ENCODE measurements at regions not wholly inside any gene's neighbourhood (a gene's known extent, or its start where the extent isn't known, plus 50 kb on each side); places are given as distances from the start of the nearest gene placed in this dataset.

GRCh38 chr15:62946940-62947339 lies 95.6 kb upstream of the TPM1 start:
- Mint-ChIP-seq H3K4me1 (ENCODE audit: unreplicated experiment) (peaks cover 36% of the 10 kb centered on the region), H3K36me3 (ENCODE audit: unreplicated experiment) (no peaks in the 10 kb centered on the region), H3K27me3 (ENCODE audit: unreplicated experiment) (no peaks in the 10 kb centered on the region), H3K4me3 (ENCODE audit: unreplicated experiment) (no peak overlapping the region), H3K9me3 (ENCODE audit: unreplicated experiment) (no peaks in the 10 kb centered on the region), H3K27ac (ENCODE audit: unreplicated experiment) (peak overlapping the region; percentile 91)
- peak; percentile 49 for DNase-seq (ENCODE audit: extremely low spot score, unreplicated experiment)
- TF ChIP-seq, protein P1, sequence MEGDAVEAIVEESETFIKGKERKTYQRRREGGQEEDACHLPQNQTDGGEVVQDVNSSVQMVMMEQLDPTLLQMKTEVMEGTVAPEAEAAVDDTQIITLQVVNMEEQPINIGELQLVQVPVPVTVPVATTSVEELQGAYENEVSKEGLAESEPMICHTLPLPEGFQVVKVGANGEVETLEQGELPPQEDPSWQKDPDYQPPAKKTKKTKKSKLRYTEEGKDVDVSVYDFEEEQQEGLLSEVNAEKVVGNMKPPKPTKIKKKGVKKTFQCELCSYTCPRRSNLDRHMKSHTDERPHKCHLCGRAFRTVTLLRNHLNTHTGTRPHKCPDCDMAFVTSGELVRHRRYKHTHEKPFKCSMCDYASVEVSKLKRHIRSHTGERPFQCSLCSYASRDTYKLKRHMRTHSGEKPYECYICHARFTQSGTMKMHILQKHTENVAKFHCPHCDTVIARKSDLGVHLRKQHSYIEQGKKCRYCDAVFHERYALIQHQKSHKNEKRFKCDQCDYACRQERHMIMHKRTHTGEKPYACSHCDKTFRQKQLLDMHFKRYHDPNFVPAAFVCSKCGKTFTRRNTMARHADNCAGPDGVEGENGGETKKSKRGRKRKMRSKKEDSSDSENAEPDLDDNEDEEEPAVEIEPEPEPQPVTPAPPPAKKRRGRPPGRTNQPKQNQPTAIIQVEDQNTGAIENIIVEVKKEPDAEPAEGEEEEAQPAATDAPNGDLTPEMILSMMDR (IDR thresholded peaks at IDR 0.05), result no peak

- Mint-ChIP-seq H3K4me3 (ENCODE audit: unreplicated experiment) (no peak overlapping the region), H3K4me1 (ENCODE audit: unreplicated experiment) (peaks cover 26% of the 10 kb centered on the region), H3K9me3 (ENCODE audit: unreplicated experiment) (no peaks in the 10 kb centered on the region), H3K27ac (ENCODE audit: unreplicated experiment) (no peak overlapping the region), H3K27me3 (ENCODE audit: unreplicated experiment) (no peaks in the 10 kb centered on the region), H3K36me3 (ENCODE audit: unreplicated experiment) (no peaks in the 10 kb centered on the region)
- TF ChIP-seq, protein P1 (IDR thresholded peaks at IDR 0.05), result no peak
- no peak for DNase-seq (ENCODE audit: extremely low spot score, unreplicated experiment)
These were observed 92.0 kb upstream of the TPM1 start for GRCh38 chr15:62950462-62950931.

DNA sequence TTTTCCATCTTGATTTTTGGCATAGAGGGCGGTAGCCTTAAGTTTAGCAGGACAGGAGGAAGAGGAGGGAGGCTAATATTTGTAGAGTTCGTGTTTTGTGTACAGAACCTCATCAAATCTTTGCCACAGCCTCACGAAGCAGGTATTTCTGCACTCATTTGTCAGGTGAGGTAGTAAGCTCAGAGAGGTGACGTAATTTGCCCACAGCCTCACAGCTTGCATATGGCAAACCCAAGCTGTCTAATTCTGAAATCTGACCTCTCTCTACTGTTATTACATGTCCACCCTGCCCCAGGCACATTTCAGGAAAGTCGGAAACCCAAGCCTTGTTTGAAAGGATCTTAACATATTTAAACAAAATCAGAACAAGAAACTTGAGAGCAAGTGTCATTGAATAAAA lies 91.1 kb upstream of the TPM1 start:
- no peak overlapping the region for H3K4me3 Mint-ChIP-seq (ENCODE audit: unreplicated experiment)
- no peaks in the 10 kb centered on the region for H3K27me3 Mint-ChIP-seq (ENCODE audit: unreplicated experiment)
- H3K27ac Mint-ChIP-seq (ENCODE audit: unreplicated experiment), result no peak overlapping the region
- peak; percentile 40 for DNase-seq (ENCODE audit: extremely low spot score, unreplicated experiment)
- H3K9me3 Mint-ChIP-seq (ENCODE audit: unreplicated experiment), result no peaks in the 10 kb centered on the region
- H3K4me1 Mint-ChIP-seq (ENCODE audit: unreplicated experiment), result peaks cover 17% of the 10 kb centered on the region
- no peaks in the 10 kb centered on the region for H3K36me3 Mint-ChIP-seq (ENCODE audit: unreplicated experiment)
- TF ChIP-seq, protein P1 (IDR thresholded peaks at IDR 0.05), result no peak

- H3K27ac Mint-ChIP-seq (ENCODE audit: unreplicated experiment), result no peak overlapping the region
- DNase-seq (ENCODE audit: extremely low spot score, unreplicated experiment), result peak; percentile 64
- H3K27me3 Mint-ChIP-seq (ENCODE audit: unreplicated experiment), result no peaks in the 10 kb centered on the region
- H3K4me1 Mint-ChIP-seq (ENCODE audit: unreplicated experiment), result peaks cover 26% of the 10 kb centered on the region
- no peaks in the 10 kb centered on the region for H3K9me3 Mint-ChIP-seq (ENCODE audit: unreplicated experiment)
- TF ChIP-seq, protein P1 (IDR thresholded peaks at IDR 0.05), result no peak
- H3K4me3 Mint-ChIP-seq (ENCODE audit: unreplicated experiment), result no peak overlapping the region
- H3K36me3 Mint-ChIP-seq (ENCODE audit: unreplicated experiment), result no peaks in the 10 kb centered on the region
These were observed 89.5 kb upstream of the TPM1 start for GRCh38 chr15:62953021-62953420.

DNA sequence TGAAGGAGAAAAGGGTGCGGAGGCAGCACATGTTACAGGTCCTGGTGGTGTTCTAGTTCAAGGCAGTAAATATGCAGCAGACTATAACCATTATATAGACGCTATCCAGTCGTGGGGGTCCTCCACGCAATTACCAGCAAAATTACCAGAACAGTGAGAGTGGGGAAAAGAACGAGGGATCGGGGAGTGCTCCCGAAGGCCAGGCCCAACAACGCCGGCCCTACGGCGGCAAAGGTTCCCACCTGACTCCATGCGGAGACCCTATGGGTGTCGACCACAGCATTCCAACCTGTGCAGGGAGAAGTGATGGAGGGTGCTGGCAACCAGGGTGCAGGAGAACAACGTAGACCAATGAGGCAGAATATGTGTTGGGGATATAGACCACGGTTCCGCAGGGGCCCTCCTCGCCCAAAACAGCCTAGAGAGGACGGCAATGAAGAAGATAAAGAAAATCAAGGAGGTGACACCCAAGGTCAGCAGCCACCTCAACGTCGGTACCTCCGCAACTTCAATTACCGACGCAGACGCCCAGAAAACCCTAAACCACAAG lies 89.0 kb upstream of the TPM1 start:
- Mint-ChIP-seq H3K4me3 (ENCODE audit: unreplicated experiment) (no peak overlapping the region), H3K27me3 (ENCODE audit: unreplicated experiment) (no peaks in the 10 kb centered on the region), H3K27ac (ENCODE audit: unreplicated experiment) (no peak overlapping the region), H3K4me1 (ENCODE audit: unreplicated experiment) (peaks cover 31% of the 10 kb centered on the region), H3K36me3 (ENCODE audit: unreplicated experiment) (no peaks in the 10 kb centered on the region), H3K9me3 (ENCODE audit: unreplicated experiment) (no peaks in the 10 kb centered on the region)
- TF ChIP-seq, protein P1 (IDR thresholded peaks at IDR 0.05), result no peak
- DNase-seq (ENCODE audit: extremely low spot score, unreplicated experiment), result peak; percentile 59

Data from osteocyte (in vitro differentiated cells).